Kidney epithelial cell (primary cell): ENCODE measurements at regions not wholly inside any gene's neighbourhood (a gene's known extent, or its start where the extent isn't known, plus 50 kb on each side); places are given as distances from the start of the nearest gene placed in this dataset.
"Not testable (repeated sequence)": the region's sequence is repeated elsewhere in the genome, so short reads cannot be mapped to it uniquely, and the experiment has no call there.

Experiments
- DNase-seq: peaks from one replicate; pipeline ENCODE4 v3.0.0-alpha.2; 2010; ENCODE audit warnings: low read depth
- H3K27me3 ChIP-seq: 2 replicates; pipeline ENCODE4 v1.6.0; 2011; ENCODE audit warnings: low read length; ENCODE audit not compliant: control insufficient read depth, insufficient read depth
- H3K36me3 ChIP-seq: 2 replicates; pipeline ENCODE4 v1.5.1; 2011; ENCODE audit warnings: low read length; ENCODE audit not compliant: control insufficient read depth, insufficient read depth
- H3K4me3 ChIP-seq: 2 replicates; pipeline ENCODE4 v1.5.1; 2011; ENCODE audit warnings: low read depth, mild to moderate bottlenecking, control low read depth, low read length
- CTCF ChIP-seq: IDR thresholded peaks from 2 replicates; pipeline ENCODE4 v1.5.1; 2011; ENCODE audit warnings: mild to moderate bottlenecking, moderate library complexity, low read length, control low read depth, inconsistent platforms; ENCODE audit not compliant: insufficient read depth, poor library complexity, severe bottlenecking

GRCh38 chr1:832136-832535 lies 91.6 kb upstream of the SAMD11 start:
- DNase-seq: no peak
- no peaks in the 10 kb centered on the region for H3K27me3 ChIP-seq
- no peak overlapping the region for H3K4me3 ChIP-seq
- TF ChIP-seq CTCF: no peak
- H3K36me3 ChIP-seq: no peaks in the 10 kb centered on the region

GRCh38 chr1:833226-833625 lies 90.5 kb upstream of the SAMD11 start:
- DNase-seq: not testable (repeated sequence)

GRCh38 chr1:835509-835908 lies 88.2 kb upstream of the SAMD11 start:
- H3K4me3 ChIP-seq, H3K36me3 ChIP-seq, DNase-seq, H3K27me3 ChIP-seq: not testable (repeated sequence)

More at GRCh38 chr1:833226-833625, 90.5 kb upstream of the SAMD11 start:
- H3K36me3 ChIP-seq, H3K27me3 ChIP-seq, H3K4me3 ChIP-seq: not testable (repeated sequence)

- DNase-seq, H3K36me3 ChIP-seq, H3K27me3 ChIP-seq, H3K4me3 ChIP-seq: not testable (repeated sequence)
These were observed 86.1 kb upstream of the SAMD11 start for GRCh38 chr1:837601-838000.

- not testable (repeated sequence) for H3K36me3 ChIP-seq, DNase-seq, H3K27me3 ChIP-seq, H3K4me3 ChIP-seq
These were observed 85.4 kb upstream of the SAMD11 start for GRCh38 chr1:838291-838690.

GRCh38 chr1:840592-840991 lies 83.1 kb upstream of the SAMD11 start:
- not testable (repeated sequence) for H3K4me3 ChIP-seq, DNase-seq, H3K36me3 ChIP-seq, H3K27me3 ChIP-seq

GRCh38 chr1:841671-842425 lies 81.9 kb upstream of the SAMD11 start:
- DNase-seq, H3K27me3 ChIP-seq, H3K36me3 ChIP-seq, H3K4me3 ChIP-seq: not testable (repeated sequence)

GRCh38 chr1:842799-843198 lies 80.9 kb upstream of the SAMD11 start:
- not testable (repeated sequence) for H3K36me3 ChIP-seq, H3K27me3 ChIP-seq, H3K4me3 ChIP-seq, DNase-seq

GRCh38 chr1:843946-844345 lies 79.8 kb upstream of the SAMD11 start:
- not testable (repeated sequence) for H3K36me3 ChIP-seq, DNase-seq, H3K4me3 ChIP-seq, H3K27me3 ChIP-seq

GRCh38 chr1:844472-845026 lies 79.2 kb upstream of the SAMD11 start:
- no peak for TF ChIP-seq CTCF
- no peak for DNase-seq
- Histone ChIP-seq H3K27me3 (no peaks in the 10 kb centered on the region), H3K4me3 (no peak overlapping the region), H3K36me3 (no peaks in the 10 kb centered on the region)

GRCh38 chr1:845641-846040 lies 78.1 kb upstream of the SAMD11 start:
- H3K36me3 ChIP-seq, H3K4me3 ChIP-seq, H3K27me3 ChIP-seq, DNase-seq: not testable (repeated sequence)

- H3K36me3 ChIP-seq, H3K27me3 ChIP-seq, H3K4me3 ChIP-seq, DNase-seq: not testable (repeated sequence)
These were observed 73.8 kb upstream of the SAMD11 start for GRCh38 chr1:849873-850272.
